ENCODE measurements at regions not wholly inside any gene's neighbourhood (a gene's known extent, or its start where the extent isn't known, plus 50 kb on each side); places are given as distances from the start of the nearest gene placed in this dataset.

GRCh38 chr12:118813778-118814357, 167.5 kb upstream of the SRRM4 start:
- DNase-seq (ENCODE audit: low read depth): no peak
- TF ChIP-seq CTCF (IDR thresholded peaks at IDR 0.05; ENCODE audit: insufficient read depth, low read depth, low read length): no peak
- H3K4me3 ChIP-seq (ENCODE audit: low read depth, low read length): no peak overlapping the region

- DNase-seq (ENCODE audit: low read depth): no peak
- no peak for TF ChIP-seq CTCF (IDR thresholded peaks at IDR 0.05; ENCODE audit: insufficient read depth, low read depth, low read length)
- H3K4me3 ChIP-seq (ENCODE audit: low read depth, low read length): no peak overlapping the region
Observed at GRCh38 chr12:118816296-118816695, 165.0 kb upstream of the SRRM4 start.

GRCh38 chr12:118821386-118821925, 159.9 kb upstream of the SRRM4 start:
- no peak for DNase-seq (ENCODE audit: low read depth)
- no peak overlapping the region for H3K4me3 ChIP-seq (ENCODE audit: low read depth, low read length)
- TF ChIP-seq CTCF (IDR thresholded peaks at IDR 0.05; ENCODE audit: insufficient read depth, low read depth, low read length): no peak

GRCh38 chr12:118822512-118822911, 158.8 kb upstream of the SRRM4 start:
- no peak for DNase-seq (ENCODE audit: low read depth)
- no peak for TF ChIP-seq CTCF (IDR thresholded peaks at IDR 0.05; ENCODE audit: insufficient read depth, low read depth, low read length)
- H3K4me3 ChIP-seq (ENCODE audit: low read depth, low read length): no peak overlapping the region

DNA sequence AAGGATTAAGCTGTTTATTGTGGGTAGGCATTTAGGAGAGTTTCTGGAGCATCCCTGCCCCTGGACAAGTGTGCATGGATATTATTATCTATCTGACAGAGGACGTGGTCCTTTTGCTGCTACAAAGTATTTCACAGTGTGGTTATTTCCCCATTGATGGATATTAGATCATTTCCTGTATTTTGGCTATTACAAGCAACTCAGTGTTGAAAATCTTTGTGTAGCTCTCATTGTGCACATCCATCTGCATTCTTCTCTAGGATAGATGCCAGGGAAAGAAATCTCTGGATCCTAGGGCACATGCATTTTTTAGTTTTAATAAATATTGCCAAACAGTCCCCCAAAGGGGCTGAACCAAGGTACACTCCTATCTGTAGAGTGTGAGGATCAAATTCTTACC, 154.3 kb upstream of the SRRM4 start:
- no peak for TF ChIP-seq CTCF (IDR thresholded peaks at IDR 0.05; ENCODE audit: insufficient read depth, low read depth, low read length)
- DNase-seq (ENCODE audit: low read depth): no peak
- no peak overlapping the region for H3K4me3 ChIP-seq (ENCODE audit: low read depth, low read length)

DNA sequence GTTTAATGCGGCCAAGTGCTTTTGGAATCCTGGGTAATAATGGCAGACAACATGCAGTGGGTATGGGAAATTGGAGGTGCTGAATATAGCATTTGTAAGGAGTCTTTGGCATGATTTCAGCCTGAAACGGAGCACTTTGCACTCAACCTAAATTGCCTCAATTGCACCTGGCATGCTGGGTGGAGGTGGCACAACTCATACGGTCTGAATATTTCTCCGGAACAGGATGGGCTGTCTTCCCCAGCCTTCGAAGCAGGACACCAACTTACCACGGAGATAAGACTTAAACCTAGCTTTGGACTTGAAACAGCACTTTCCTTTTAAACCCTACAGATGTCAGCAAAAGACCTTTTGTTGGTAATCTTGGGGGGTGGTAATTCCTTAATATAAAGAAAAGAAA, 153.7 kb upstream of the SRRM4 start:
- DNase-seq (ENCODE audit: low read depth): no peak
- H3K4me3 ChIP-seq (ENCODE audit: low read depth, low read length): no peak overlapping the region
- no peak for TF ChIP-seq CTCF (IDR thresholded peaks at IDR 0.05; ENCODE audit: insufficient read depth, low read depth, low read length)

DNA sequence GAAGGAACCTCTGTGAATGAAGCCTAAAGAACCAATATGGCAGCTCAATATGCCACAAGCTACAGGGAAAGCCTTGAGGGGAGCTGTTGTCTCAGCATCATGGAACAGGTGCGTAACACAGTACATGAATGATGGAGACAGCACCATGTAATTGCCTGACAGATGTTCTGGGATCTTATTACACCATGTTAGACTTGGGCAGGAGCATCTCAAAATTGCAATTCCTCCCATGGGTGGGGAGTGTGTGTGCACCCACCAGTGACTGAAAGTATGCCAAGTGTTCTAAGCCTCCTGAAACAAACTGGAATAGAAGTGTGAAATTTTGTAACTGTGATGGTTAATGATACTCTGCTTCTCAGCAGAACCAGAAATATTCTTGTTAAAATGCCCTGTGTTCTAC, 151.0 kb upstream of the SRRM4 start:
- TF ChIP-seq CTCF (IDR thresholded peaks at IDR 0.05; ENCODE audit: insufficient read depth, low read depth, low read length): no peak
- no peak overlapping the region for H3K4me3 ChIP-seq (ENCODE audit: low read depth, low read length)
- DNase-seq (ENCODE audit: low read depth): no peak

All from fibroblast of villous mesenchyme (primary cell).